ENCODE measurements at regions not wholly inside any gene's neighbourhood (a gene's known extent, or its start where the extent isn't known, plus 50 kb on each side); places are given as distances from the start of the nearest gene placed in this dataset.
A peak's percentile ranks its signal among the peaks of the same experiment; 100 is the strongest.

DNA sequence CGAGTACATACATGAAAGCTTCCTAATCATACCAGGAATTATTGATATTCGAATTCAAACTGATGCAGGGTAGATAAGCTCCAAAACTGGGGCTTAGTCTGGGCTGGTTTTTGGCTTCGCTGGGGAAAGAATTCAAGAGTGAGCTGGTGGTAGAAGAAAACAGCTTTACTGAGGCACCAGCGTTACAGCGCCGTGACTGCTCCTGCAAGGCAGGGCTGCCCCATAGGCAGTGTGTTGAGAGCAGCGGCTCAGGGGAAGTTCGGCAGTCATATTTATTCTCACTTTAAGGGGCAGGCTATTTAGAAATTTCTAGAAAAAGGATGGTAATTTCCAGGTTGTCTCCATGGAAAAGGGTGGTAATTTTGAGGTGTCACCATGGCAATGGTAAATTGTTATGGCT, 292.6 kb upstream of the TCF4 start:
- Histone ChIP-seq H2BK12ac (ENCODE audit: insufficient read length, low read depth, low read length) (no peak overlapping the region), H3K18ac (ENCODE audit: insufficient read length, low read depth, low read length) (no peak overlapping the region), H2BK5ac (ENCODE audit: insufficient read length, low read length) (no peak overlapping the region), H2BK20ac (ENCODE audit: low read depth, low read length, poor library complexity, severe bottlenecking) (no peak overlapping the region), H3K79me2 (ENCODE audit: insufficient read depth, low read length) (no peaks in the 10 kb centered on the region), H3T11ph (ENCODE audit: low read length) (no peak overlapping the region), H3K4me1 (ENCODE audit: insufficient read depth, low read length) (no peaks in the 10 kb centered on the region), H3K9ac (ENCODE audit: extremely low read depth, insufficient read length, low read length) (no peak overlapping the region), H4K91ac (ENCODE audit: insufficient read length, low read depth, low read length) (no peak overlapping the region), H3K79me1 (ENCODE audit: insufficient read depth, low read depth, low read length, poor library complexity, severe bottlenecking) (no peaks in the 10 kb centered on the region), H2AFZ (ENCODE audit: low read length) (no peak overlapping the region), H3K4ac (ENCODE audit: low read depth, low read length) (no peak overlapping the region), H3K14ac (ENCODE audit: insufficient read depth, low read length) (no peak overlapping the region), H2AK5ac (ENCODE audit: insufficient read length, low read length) (no peak overlapping the region), H4K20me1 (ENCODE audit: control insufficient read depth, insufficient read depth, insufficient read length) (no peaks in the 10 kb centered on the region), H4K5ac (ENCODE audit: insufficient read length, low read depth, low read length) (no peak overlapping the region), H4K8ac (replicated peaks; ENCODE audit: insufficient read length, low read depth, low read length) (no peak overlapping the region), H3K23me2 (ENCODE audit: insufficient read length, low read depth, low read length, poor library complexity, severe bottlenecking) (no peaks in the 10 kb centered on the region), H3K4me2 (ENCODE audit: insufficient read depth, insufficient read length, low read length) (no peak overlapping the region), H3K27me3 (ENCODE audit: insufficient read depth, low read length) (no peaks in the 10 kb centered on the region), H3K23ac (ENCODE audit: insufficient read length, low read depth, low read length) (no peak overlapping the region), H3K27ac (ENCODE audit: insufficient read length, low read depth, low read length) (no peak overlapping the region), H3K56ac (ENCODE audit: insufficient read length, low read depth, low read length) (no peak overlapping the region), H2BK15ac (ENCODE audit: low read depth, low read length) (no peak overlapping the region), H2BK120ac (ENCODE audit: low read depth, low read length, poor library complexity, severe bottlenecking) (no peak overlapping the region), H3K9me3 (ENCODE audit: control insufficient read depth, low read depth, low read length) (no peaks in the 10 kb centered on the region)
- Mint-ChIP-seq H3K4me1 (peaks cover 2 to 11% of the 10 kb centered on the region in 2 experiments), H3K27me3 (ENCODE audit: low read depth) (no peaks in the 10 kb centered on the region), H3K4me3 (no peak overlapping the region), H3K9me3 (no peaks in the 10 kb centered on the region; a peak in 1 of 5 replicates), H3K36me3 (ENCODE audit: insufficient read depth in 1 of 3, low read depth in 3 of 3) (no peaks in the 10 kb centered on the region), H3K27ac (0 out of 7 replicates have a peak overlapping the region, but pooled peaks of 1 of the 3 experiments have one; percentile 34)
- no peak for DNase-seq
- no CpG with 5 or more reads among the region's 8 CpGs for WGBS (ENCODE audit: extremely low coverage, insufficient read length, low lambda C conversion rate)
- TF ChIP-seq, protein P1, sequence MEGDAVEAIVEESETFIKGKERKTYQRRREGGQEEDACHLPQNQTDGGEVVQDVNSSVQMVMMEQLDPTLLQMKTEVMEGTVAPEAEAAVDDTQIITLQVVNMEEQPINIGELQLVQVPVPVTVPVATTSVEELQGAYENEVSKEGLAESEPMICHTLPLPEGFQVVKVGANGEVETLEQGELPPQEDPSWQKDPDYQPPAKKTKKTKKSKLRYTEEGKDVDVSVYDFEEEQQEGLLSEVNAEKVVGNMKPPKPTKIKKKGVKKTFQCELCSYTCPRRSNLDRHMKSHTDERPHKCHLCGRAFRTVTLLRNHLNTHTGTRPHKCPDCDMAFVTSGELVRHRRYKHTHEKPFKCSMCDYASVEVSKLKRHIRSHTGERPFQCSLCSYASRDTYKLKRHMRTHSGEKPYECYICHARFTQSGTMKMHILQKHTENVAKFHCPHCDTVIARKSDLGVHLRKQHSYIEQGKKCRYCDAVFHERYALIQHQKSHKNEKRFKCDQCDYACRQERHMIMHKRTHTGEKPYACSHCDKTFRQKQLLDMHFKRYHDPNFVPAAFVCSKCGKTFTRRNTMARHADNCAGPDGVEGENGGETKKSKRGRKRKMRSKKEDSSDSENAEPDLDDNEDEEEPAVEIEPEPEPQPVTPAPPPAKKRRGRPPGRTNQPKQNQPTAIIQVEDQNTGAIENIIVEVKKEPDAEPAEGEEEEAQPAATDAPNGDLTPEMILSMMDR (conservative IDR thresholded peaks at IDR 0.05) = no peak
